ENCODE measurements at regions not wholly inside any gene's neighbourhood (a gene's known extent, or its start where the extent isn't known, plus 50 kb on each side); places are given as distances from the start of the nearest gene placed in this dataset.
"Not testable (repeated sequence)": the region's sequence is repeated elsewhere in the genome, so short reads cannot be mapped to it uniquely, and the experiment has no call there.

- no peak for DNase-seq
These were observed 147.1 kb downstream of the C11orf91 start for GRCh38 chr11:33553486-33553885.

- no peak for DNase-seq
These were observed 147.9 kb downstream of the C11orf91 start for GRCh38 chr11:33552756-33553155.

GRCh38 chr11:33551051-33551450, 149.6 kb downstream of the C11orf91 start:
- DNase-seq: no peak

GRCh38 chr11:33549483-33549882, 151.1 kb downstream of the C11orf91 start:
- no peak for DNase-seq

GRCh38 chr11:33545931-33546330, 154.7 kb downstream of the C11orf91 start:
- no peak for DNase-seq

GRCh38 chr11:33544593-33545373, 155.8 kb downstream of the C11orf91 start:
- no peak for DNase-seq

GRCh38 chr11:33543823-33544222, 156.8 kb downstream of the C11orf91 start:
- no peak for DNase-seq

GRCh38 chr11:33542921-33543320, 157.7 kb downstream of the C11orf91 start:
- DNase-seq: peak; percentile 37 to 51

- no peak for DNase-seq
These were observed 159.4 kb downstream of the C11orf91 start for GRCh38 chr11:33540946-33541915.

- DNase-seq: no peak
These were observed 160.2 kb downstream of the C11orf91 start for GRCh38 chr11:33540427-33540826.

- no peak for DNase-seq
These were observed 160.9 kb downstream of the C11orf91 start for GRCh38 chr11:33539751-33540150.

GRCh38 chr11:33538726-33539125, 161.9 kb downstream of the C11orf91 start:
- DNase-seq: no peak

GRCh38 chr11:33536178-33536577, 164.4 kb downstream of the C11orf91 start:
- DNase-seq: no peak

- DNase-seq: no peak
These were observed 166.1 kb downstream of the C11orf91 start for GRCh38 chr11:33534575-33534974.

- no peak for DNase-seq
These were observed 167.1 kb downstream of the C11orf91 start for GRCh38 chr11:33533386-33534052.

GRCh38 chr11:33532720-33533385, 167.8 kb downstream of the C11orf91 start:
- DNase-seq: no peak

GRCh38 chr11:33532257-33532656, 168.4 kb downstream of the C11orf91 start:
- no peak for DNase-seq

- DNase-seq: no peak
These were observed 168.9 kb downstream of the C11orf91 start for GRCh38 chr11:33531743-33532181.

GRCh38 chr11:33530815-33531214, 169.8 kb downstream of the C11orf91 start:
- no peak for DNase-seq

- DNase-seq: no peak
These were observed 171.2 kb downstream of the C11orf91 start for GRCh38 chr11:33529461-33529860.

- not testable (repeated sequence) for DNase-seq
These were observed 172.9 kb downstream of the C11orf91 start for GRCh38 chr11:33527738-33528137.

- DNase-seq: no peak
These were observed 174.8 kb downstream of the C11orf91 start for GRCh38 chr11:33525789-33526188.

- DNase-seq: no peak
These were observed 179.2 kb downstream of the C11orf91 start for GRCh38 chr11:33521384-33521783.

All from Kasumi-1 (cell line).